OCI-LY1 (cell line): ENCODE measurements at regions not wholly inside any gene's neighbourhood (a gene's known extent, or its start where the extent isn't known, plus 50 kb on each side); places are given as distances from the start of the nearest gene placed in this dataset.
"Not testable (repeated sequence)": the region's sequence is repeated elsewhere in the genome, so short reads cannot be mapped to it uniquely, and the experiment has no call there.

Source experiments
- H2AFZ ChIP-seq: fragments of 200-600 bp; sonication (generic), shearing (Covaris generic); 2 replicates; pipeline ENCODE4 v1.6.0; 2014; ENCODE audit warnings: antibody characterized with exemption, mild to moderate bottlenecking, low read length
- H3F3A ChIP-seq: fragments of 200-600 bp; sonication (generic), shearing (Covaris generic); 2 replicates; pipeline ENCODE4 v1.6.0; 2014; ENCODE audit warnings: mild to moderate bottlenecking, antibody characterized with exemption, low read length, moderate library complexity; ENCODE audit not compliant: insufficient read depth
- H3K27ac ChIP-seq: fragments of 200-600 bp; sonication (generic); 2 replicates; pipeline ENCODE4 v1.5.1; 2014; ENCODE audit warnings: low read length, mixed run types, mild to moderate bottlenecking, low read depth; ENCODE audit not compliant: poor library complexity, severe bottlenecking
- H3K27me3 ChIP-seq: fragments of 200-600 bp; sonication (generic); 2 replicates; pipeline ENCODE4 v1.6.0; 2014; ENCODE audit warnings: antibody characterized with exemption, mild to moderate bottlenecking, low read length, moderate library complexity; ENCODE audit not compliant: insufficient read depth
- H3K36me3 ChIP-seq: fragments of 200-600 bp; sonication (generic); 2 replicates; pipeline ENCODE4 v1.6.1; 2014; ENCODE audit warnings: mild to moderate bottlenecking, antibody characterized with exemption, low read length, moderate library complexity, mixed read lengths; ENCODE audit not compliant: insufficient read depth
- H3K4me1 ChIP-seq: fragments of 200-600 bp; sonication (generic); 2 replicates; pipeline ENCODE4 v1.5.1; 2014; ENCODE audit warnings: mild to moderate bottlenecking, low read length, moderate library complexity; ENCODE audit not compliant: insufficient read depth, severe bottlenecking
- H3K4me2 ChIP-seq: fragments of 200-600 bp; sonication (generic), shearing (Covaris generic); 2 replicates; pipeline ENCODE4 v1.6.1; 2014; ENCODE audit warnings: low read length
- H3K4me3 ChIP-seq: fragments of 200-600 bp; sonication (generic); 2 replicates; pipeline ENCODE4 v1.5.1; 2014; ENCODE audit warnings: low read length, low read depth, mild to moderate bottlenecking, mixed read lengths; ENCODE audit not compliant: poor library complexity, severe bottlenecking
- H3K79me2 ChIP-seq: fragments of 200-600 bp; shearing (Covaris generic); 2 replicates; pipeline ENCODE4 v1.6.1; 2016; ENCODE audit warnings: mixed run types, low read length, mixed read lengths; ENCODE audit not compliant: insufficient read depth
- H3K9ac ChIP-seq: fragments of 200-600 bp; sonication (generic), shearing (Covaris generic); 2 replicates; pipeline ENCODE4 v1.6.1; 2014; ENCODE audit warnings: mild to moderate bottlenecking, low read length, mixed read lengths
- H3K9me2 ChIP-seq: fragments of 200-600 bp; sonication (generic), shearing (Covaris generic); 2 replicates; pipeline ENCODE4 v1.6.1; 2014; ENCODE audit warnings: low read depth, mild to moderate bottlenecking, low read length, mixed read lengths
- H3K9me3 ChIP-seq: fragments of 200-600 bp; shearing (Covaris generic); 2 replicates; pipeline ENCODE4 v1.6.1; 2014; ENCODE audit warnings: low read length, mixed read lengths
- H4K20me1 ChIP-seq: fragments of 200-600 bp; sonication (generic), shearing (Covaris generic); 2 replicates; pipeline ENCODE4 v1.6.0; 2016; ENCODE audit warnings: mild to moderate bottlenecking, low read length; ENCODE audit not compliant: insufficient read depth
- CTCF ChIP-seq: fragments of 200-600 bp; sonication (generic), shearing (Covaris generic); IDR thresholded peaks from 2 replicates; pipeline ENCODE4 v1.5.1; 2017; ENCODE audit warnings: mild to moderate bottlenecking, antibody characterized with exemption, low read length, moderate library complexity, mixed read lengths
- EZH2 ChIP-seq: fragments of 200-600 bp; sonication (generic), shearing (Covaris generic); IDR thresholded peaks from 2 replicates; pipeline ENCODE4 v1.8.0; 2017; ENCODE audit warnings: borderline replicate concordance, mixed run types, mild to moderate bottlenecking, antibody characterized with exemption, low read length, moderate library complexity, mixed read lengths

GRCh38 chrX:734362-734761 lies 103.8 kb downstream of the SHOX start:
- TF ChIP-seq EZH2 (no peak), CTCF (no peak)
- H3K79me2 ChIP-seq: no peaks in the 10 kb centered on the region
- H3K9me2 ChIP-seq: no peaks in the 10 kb centered on the region
- H3K4me3 ChIP-seq: no peak overlapping the region
- no peak overlapping the region for H3K27ac ChIP-seq
- no peaks in the 10 kb centered on the region for H3K4me1 ChIP-seq
- no peak overlapping the region for H2AFZ ChIP-seq
- H3F3A ChIP-seq: no peaks in the 10 kb centered on the region
- no peak overlapping the region for H3K4me2 ChIP-seq
- no peaks in the 10 kb centered on the region for H3K9me3 ChIP-seq
- no peaks in the 10 kb centered on the region for H4K20me1 ChIP-seq
- no peaks in the 10 kb centered on the region for H3K27me3 ChIP-seq
- no peaks in the 10 kb centered on the region for H3K36me3 ChIP-seq
- no peak overlapping the region for H3K9ac ChIP-seq

- no peaks in the 10 kb centered on the region for H3K9me2 ChIP-seq
- H4K20me1 ChIP-seq: no peaks in the 10 kb centered on the region
- H3K79me2 ChIP-seq: no peaks in the 10 kb centered on the region
- no peaks in the 10 kb centered on the region for H3K9me3 ChIP-seq
- H3K27ac ChIP-seq: no peak overlapping the region
- H3K4me1 ChIP-seq: no peaks in the 10 kb centered on the region
- H3K4me2 ChIP-seq: no peak overlapping the region
- no peak overlapping the region for H3K4me3 ChIP-seq
- H2AFZ ChIP-seq: no peak overlapping the region
- TF ChIP-seq CTCF (no peak), EZH2 (no peak)
- H3K9ac ChIP-seq: no peak overlapping the region
- H3F3A ChIP-seq: no peaks in the 10 kb centered on the region
- H3K27me3 ChIP-seq: no peaks in the 10 kb centered on the region
- H3K36me3 ChIP-seq: no peaks in the 10 kb centered on the region
Observed at GRCh38 chrX:733961-734360, 103.4 kb downstream of the SHOX start.

- Histone ChIP-seq H3K9ac (no peak overlapping the region), H3K4me2 (no peak overlapping the region), H3F3A (no peaks in the 10 kb centered on the region), H3K27ac (no peak overlapping the region), H3K36me3 (no peaks in the 10 kb centered on the region), H3K4me1 (no peaks in the 10 kb centered on the region), H4K20me1 (no peaks in the 10 kb centered on the region), H3K27me3 (no peaks in the 10 kb centered on the region), H2AFZ (no peak overlapping the region), H3K79me2 (no peaks in the 10 kb centered on the region), H3K9me3 (no peaks in the 10 kb centered on the region), H3K4me3 (no peak overlapping the region), H3K9me2 (no peaks in the 10 kb centered on the region)
- TF ChIP-seq EZH2: no peak
- TF ChIP-seq CTCF: no peak
Observed at GRCh38 chrX:729583-730409, 99.2 kb downstream of the SHOX start.

- not testable (repeated sequence) for H3K27me3 ChIP-seq, H3K36me3 ChIP-seq, H3K27ac ChIP-seq, H3K4me1 ChIP-seq, H3K79me2 ChIP-seq, H3K9me2 ChIP-seq, H3K4me3 ChIP-seq, H3K9ac ChIP-seq, H4K20me1 ChIP-seq, H3K9me3 ChIP-seq, H3F3A ChIP-seq, H2AFZ ChIP-seq, H3K4me2 ChIP-seq
Observed at GRCh38 chrX:729101-729500, 98.5 kb downstream of the SHOX start.

- not testable (repeated sequence) for H3K9me2 ChIP-seq, H3K9me3 ChIP-seq, H3K9ac ChIP-seq, H3K4me2 ChIP-seq, H3F3A ChIP-seq, H3K4me1 ChIP-seq, H3K27me3 ChIP-seq, H2AFZ ChIP-seq, H3K36me3 ChIP-seq, H4K20me1 ChIP-seq, H3K79me2 ChIP-seq, H3K27ac ChIP-seq, H3K4me3 ChIP-seq
Observed at GRCh38 chrX:728639-729038, 98.0 kb downstream of the SHOX start.
